ENCODE measurements at regions not wholly inside any gene's neighbourhood (a gene's known extent, or its start where the extent isn't known, plus 50 kb on each side); places are given as distances from the start of the nearest gene placed in this dataset.
"Not testable (repeated sequence)": the region's sequence is repeated elsewhere in the genome, so short reads cannot be mapped to it uniquely, and the experiment has no call there.

DNA sequence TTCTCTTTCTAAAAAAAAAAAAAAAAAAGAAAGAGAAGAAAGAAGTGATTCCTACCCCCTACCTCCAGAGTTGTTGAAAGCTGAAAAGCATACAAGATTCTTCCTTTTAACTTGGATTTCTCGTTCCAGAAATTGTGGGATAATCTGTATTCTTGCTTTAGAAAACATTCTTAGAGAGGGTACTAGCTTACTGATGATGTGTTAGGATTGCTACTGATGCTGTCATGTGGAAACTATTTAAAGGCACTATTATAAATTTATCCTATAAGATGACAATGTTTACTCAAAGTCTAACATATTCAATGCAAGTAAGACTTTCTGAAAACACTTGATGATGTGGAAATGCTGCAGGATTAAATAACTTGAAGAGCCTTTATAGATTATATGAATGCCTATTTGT, 204.0 kb upstream of the PUDP start:
- FAIRE-seq (no peak), DNase-seq (no peak)
- Histone ChIP-seq H3K27me3 (ENCODE audit: control insufficient read depth, insufficient read depth, low read length) (no peaks in the 10 kb centered on the region), H3K36me3 (ENCODE audit: control insufficient read depth in 2 of 3, insufficient read depth in 3 of 3, low read length in 3 of 3) (no peaks in the 10 kb centered on the region), H3K4me1 (ENCODE audit: control insufficient read depth in 2 of 3, insufficient read depth in 2 of 3, low read depth in 1 of 3, low read length in 3 of 3) (no peaks in the 10 kb centered on the region), H3K27ac (ENCODE audit: low read depth in 2 of 2, low read length in 2 of 2) (no peak overlapping the region), H3K4me3 (ENCODE audit: low read length in 3 of 3) (no peak overlapping the region), H3K9ac (ENCODE audit: low read length in 3 of 3) (no peak overlapping the region), H3K9me3 (ENCODE audit: control insufficient read depth in 2 of 3, insufficient read depth in 1 of 3, low read length in 3 of 3) (no peaks in the 10 kb centered on the region)
- intact Hi-C loops (cut with DNase I), result no loop called here
- TF ChIP-seq, protein P1, sequence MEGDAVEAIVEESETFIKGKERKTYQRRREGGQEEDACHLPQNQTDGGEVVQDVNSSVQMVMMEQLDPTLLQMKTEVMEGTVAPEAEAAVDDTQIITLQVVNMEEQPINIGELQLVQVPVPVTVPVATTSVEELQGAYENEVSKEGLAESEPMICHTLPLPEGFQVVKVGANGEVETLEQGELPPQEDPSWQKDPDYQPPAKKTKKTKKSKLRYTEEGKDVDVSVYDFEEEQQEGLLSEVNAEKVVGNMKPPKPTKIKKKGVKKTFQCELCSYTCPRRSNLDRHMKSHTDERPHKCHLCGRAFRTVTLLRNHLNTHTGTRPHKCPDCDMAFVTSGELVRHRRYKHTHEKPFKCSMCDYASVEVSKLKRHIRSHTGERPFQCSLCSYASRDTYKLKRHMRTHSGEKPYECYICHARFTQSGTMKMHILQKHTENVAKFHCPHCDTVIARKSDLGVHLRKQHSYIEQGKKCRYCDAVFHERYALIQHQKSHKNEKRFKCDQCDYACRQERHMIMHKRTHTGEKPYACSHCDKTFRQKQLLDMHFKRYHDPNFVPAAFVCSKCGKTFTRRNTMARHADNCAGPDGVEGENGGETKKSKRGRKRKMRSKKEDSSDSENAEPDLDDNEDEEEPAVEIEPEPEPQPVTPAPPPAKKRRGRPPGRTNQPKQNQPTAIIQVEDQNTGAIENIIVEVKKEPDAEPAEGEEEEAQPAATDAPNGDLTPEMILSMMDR (IDR thresholded peaks at IDR 0.05; ENCODE audit: borderline replicate concordance, extremely low read depth, insufficient read depth), result no peak

DNA sequence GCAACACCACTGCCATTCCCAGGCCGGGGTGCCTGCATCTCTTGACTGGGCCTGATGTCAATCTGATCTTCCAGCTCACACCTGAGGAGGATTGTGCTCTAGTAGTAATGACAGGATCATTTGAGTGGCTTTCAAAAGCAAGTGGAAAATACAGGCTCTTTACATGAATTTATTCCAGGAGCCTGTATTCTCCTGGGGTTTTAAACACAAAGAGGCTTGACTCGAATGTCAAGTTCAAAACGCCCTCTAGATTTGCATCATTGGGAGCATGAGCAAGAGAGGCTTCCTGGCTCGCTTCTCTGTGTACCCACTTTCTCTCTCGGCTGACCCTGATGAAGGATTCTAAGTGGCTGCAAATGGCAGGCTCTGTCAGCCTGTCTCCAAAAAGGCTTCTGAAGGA, 199.5 kb upstream of the PUDP start:
- intact Hi-C loops (cut with DNase I), result no loop called here
- Histone ChIP-seq H3K27me3 (ENCODE audit: control insufficient read depth, insufficient read depth, low read length) (no peaks in the 10 kb centered on the region), H3K9ac (ENCODE audit: low read length in 3 of 3) (no peak overlapping the region), H3K4me3 (ENCODE audit: low read length in 3 of 3) (no peak overlapping the region), H3K36me3 (ENCODE audit: control insufficient read depth in 2 of 3, insufficient read depth in 3 of 3, low read length in 3 of 3) (no peaks in the 10 kb centered on the region), H3K4me1 (ENCODE audit: control insufficient read depth in 2 of 3, insufficient read depth in 2 of 3, low read depth in 1 of 3, low read length in 3 of 3) (no peaks in the 10 kb centered on the region), H3K9me3 (ENCODE audit: control insufficient read depth in 2 of 3, insufficient read depth in 1 of 3, low read length in 3 of 3) (no peaks in the 10 kb centered on the region), H3K27ac (ENCODE audit: low read depth in 2 of 2, low read length in 2 of 2) (no peak overlapping the region)
- TF ChIP-seq, protein P1 (IDR thresholded peaks at IDR 0.05; ENCODE audit: borderline replicate concordance, extremely low read depth, insufficient read depth), result no peak
- DNase-seq, result no peak
- no peak for FAIRE-seq

DNA sequence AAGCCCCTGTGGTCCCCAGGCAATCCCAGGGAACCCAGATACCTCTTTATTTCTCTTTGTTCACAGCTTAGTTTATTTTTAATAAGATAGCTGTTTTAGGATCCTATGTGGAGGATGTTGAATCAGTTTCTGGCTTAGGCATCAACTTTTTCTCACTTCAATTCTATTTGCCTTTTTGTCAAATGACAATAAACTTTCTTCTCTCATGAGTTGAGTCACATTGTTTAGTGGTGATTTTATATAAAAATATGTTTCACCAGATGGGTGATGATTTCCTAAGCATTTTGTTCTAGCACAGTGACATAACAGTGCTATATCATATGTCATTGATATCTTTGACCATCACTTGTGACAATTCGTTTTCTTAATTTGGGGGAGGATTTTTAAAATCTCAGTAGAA, 198.1 kb upstream of the PUDP start:
- TF ChIP-seq, protein P1 (IDR thresholded peaks at IDR 0.05; ENCODE audit: borderline replicate concordance, extremely low read depth, insufficient read depth), result no peak
- DNase-seq (no peak), FAIRE-seq (no peak)
- Histone ChIP-seq H3K27ac (ENCODE audit: low read depth in 2 of 2, low read length in 2 of 2) (no peak overlapping the region), H3K27me3 (ENCODE audit: control insufficient read depth, insufficient read depth, low read length) (no peaks in the 10 kb centered on the region), H3K4me3 (ENCODE audit: low read length in 3 of 3) (no peak overlapping the region), H3K36me3 (ENCODE audit: control insufficient read depth in 2 of 3, insufficient read depth in 3 of 3, low read length in 3 of 3) (no peaks in the 10 kb centered on the region), H3K9ac (ENCODE audit: low read length in 3 of 3) (no peak overlapping the region), H3K9me3 (ENCODE audit: control insufficient read depth in 2 of 3, insufficient read depth in 1 of 3, low read length in 3 of 3) (no peaks in the 10 kb centered on the region), H3K4me1 (ENCODE audit: control insufficient read depth in 2 of 3, insufficient read depth in 2 of 3, low read depth in 1 of 3, low read length in 3 of 3) (no peaks in the 10 kb centered on the region)
- intact Hi-C loops (cut with DNase I), result no loop called here

DNA sequence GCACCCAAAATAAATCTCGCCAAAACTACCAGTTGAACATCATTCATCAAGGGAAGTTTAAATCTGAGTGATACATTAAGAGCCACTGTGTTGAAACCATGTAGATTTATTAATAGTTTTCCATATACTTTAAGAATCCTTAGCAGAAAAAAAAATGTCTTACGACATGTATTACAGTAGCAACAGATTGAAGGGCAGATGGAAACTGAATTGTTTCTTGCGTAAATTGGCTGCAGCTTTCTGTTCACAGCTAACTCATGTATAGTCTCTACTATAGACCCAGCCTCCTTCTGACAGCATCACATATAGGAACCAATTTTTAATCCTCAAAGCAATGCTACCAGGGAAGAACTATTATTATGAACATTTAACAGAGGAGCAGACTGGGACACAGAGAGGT, 195.2 kb upstream of the PUDP start:
- H3K36me3 ChIP-seq (ENCODE audit: control insufficient read depth in 2 of 3, insufficient read depth in 3 of 3, low read length in 3 of 3), result no peaks in the 10 kb centered on the region
- no peak overlapping the region for H3K4me3 ChIP-seq (ENCODE audit: low read length in 3 of 3)
- H3K27ac ChIP-seq (ENCODE audit: low read depth in 2 of 2, low read length in 2 of 2), result no peak overlapping the region
- no peaks in the 10 kb centered on the region for H3K4me1 ChIP-seq (ENCODE audit: control insufficient read depth in 2 of 3, insufficient read depth in 2 of 3, low read depth in 1 of 3, low read length in 3 of 3)
- TF ChIP-seq, protein P1 (IDR thresholded peaks at IDR 0.05; ENCODE audit: borderline replicate concordance, extremely low read depth, insufficient read depth), result no peak
- H3K9ac ChIP-seq (ENCODE audit: low read length in 3 of 3), result no peak overlapping the region
- no peak for DNase-seq
- no peaks in the 10 kb centered on the region for H3K9me3 ChIP-seq (ENCODE audit: control insufficient read depth in 2 of 3, insufficient read depth in 1 of 3, low read length in 3 of 3)
- no peak for FAIRE-seq
- intact Hi-C loops (cut with DNase I), result no loop called here
- H3K27me3 ChIP-seq (ENCODE audit: control insufficient read depth, insufficient read depth, low read length), result no peaks in the 10 kb centered on the region

DNA sequence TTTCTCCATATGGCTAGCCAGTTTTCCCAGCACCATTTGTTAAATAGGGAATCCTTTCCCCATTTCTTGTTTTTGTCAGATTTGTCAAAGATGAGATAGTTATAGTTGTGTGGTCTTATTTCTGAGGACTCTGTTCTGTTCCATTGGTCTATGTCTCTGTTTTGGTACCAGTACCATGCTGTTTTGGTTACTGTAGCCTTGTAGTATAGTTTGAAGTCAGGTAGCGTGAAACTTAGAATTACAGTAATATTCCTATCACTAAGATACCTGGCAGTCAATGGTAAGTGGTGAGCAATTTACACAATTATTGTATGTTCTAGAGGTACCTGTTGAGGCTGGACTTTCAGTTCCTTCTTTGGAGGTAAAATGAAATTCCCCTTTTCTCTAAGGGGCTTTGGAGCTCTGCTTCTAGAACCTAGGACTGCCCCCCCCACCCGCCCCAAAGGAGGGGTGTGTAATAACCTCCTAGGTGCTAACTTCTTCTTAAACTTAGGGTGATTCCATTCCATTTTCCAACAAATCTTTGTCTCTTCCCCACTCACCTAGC, 187.9 kb upstream of the PUDP start:
- H3K9me3 ChIP-seq (ENCODE audit: control insufficient read depth in 2 of 3, insufficient read depth in 1 of 3, low read length in 3 of 3); FAIRE-seq; DNase-seq; H3K9ac ChIP-seq (ENCODE audit: low read length in 3 of 3); H3K4me3 ChIP-seq (ENCODE audit: low read length in 3 of 3); H3K36me3 ChIP-seq (ENCODE audit: control insufficient read depth in 2 of 3, insufficient read depth in 3 of 3, low read length in 3 of 3); H3K4me1 ChIP-seq (ENCODE audit: control insufficient read depth in 2 of 3, insufficient read depth in 2 of 3, low read depth in 1 of 3, low read length in 3 of 3); intact Hi-C loops (cut with DNase I); H3K27me3 ChIP-seq (ENCODE audit: control insufficient read depth, insufficient read depth, low read length); H3K27ac ChIP-seq (ENCODE audit: low read depth in 2 of 2, low read length in 2 of 2): not testable (repeated sequence)
